HFF-Myc (cell line): ENCODE measurements at regions not wholly inside any gene's neighbourhood (a gene's known extent, or its start where the extent isn't known, plus 50 kb on each side); places are given as distances from the start of the nearest gene placed in this dataset.

Source experiments
- DNase-seq: peaks from one replicate; pipeline ENCODE4 v3.0.0-alpha.2; 2011; ENCODE audit warnings: low read depth; ENCODE audit errors: extremely low read depth
- H3K4me3 ChIP-seq: replicated peaks from 2 replicates; pipeline ENCODE4 v1.5.1; 2011; ENCODE audit warnings: low read depth, mild to moderate bottlenecking, control low read depth, low read length
- CTCF ChIP-seq: IDR thresholded peaks from 2 replicates; pipeline ENCODE4 v1.5.1; 2012; ENCODE audit warnings: mild to moderate bottlenecking, low read depth, low read length, control low read depth; ENCODE audit errors: missing control alignments

- H3K4me3 ChIP-seq: no peak overlapping the region
- DNase-seq: no peak
- TF ChIP-seq CTCF: no peak
Observed at GRCh38 chr14:31952573-31952972, 124.5 kb upstream of the ARHGAP5 start.

- no peak for TF ChIP-seq CTCF
- no peak overlapping the region for H3K4me3 ChIP-seq
- no peak for DNase-seq
Observed at GRCh38 chr14:31953210-31953609, 123.9 kb upstream of the ARHGAP5 start.

- TF ChIP-seq CTCF: no peak
- H3K4me3 ChIP-seq: no peak overlapping the region
- DNase-seq: no peak
Observed at GRCh38 chr14:31954991-31955390, 122.1 kb upstream of the ARHGAP5 start.

GRCh38 chr14:31955936-31956579, 121.0 kb upstream of the ARHGAP5 start:
- H3K4me3 ChIP-seq: no peak overlapping the region
- no peak for TF ChIP-seq CTCF
- DNase-seq: no peak

GRCh38 chr14:31957565-31957964, 119.5 kb upstream of the ARHGAP5 start:
- DNase-seq: no peak
- no peak for TF ChIP-seq CTCF

GRCh38 chr14:31960039-31960438, 117.1 kb upstream of the ARHGAP5 start:
- no peak overlapping the region for H3K4me3 ChIP-seq
- TF ChIP-seq CTCF: no peak

More at GRCh38 chr14:31957565-31957964, 119.5 kb upstream of the ARHGAP5 start:
- no peak overlapping the region for H3K4me3 ChIP-seq

GRCh38 chr14:31961896-31962295, 115.2 kb upstream of the ARHGAP5 start:
- TF ChIP-seq CTCF: no peak
- no peak overlapping the region for H3K4me3 ChIP-seq
- no peak for DNase-seq

More at GRCh38 chr14:31960039-31960438, 117.1 kb upstream of the ARHGAP5 start:
- DNase-seq: no peak
